RWPE1 (cell line): ENCODE measurements at regions not wholly inside any gene's neighbourhood (a gene's known extent, or its start where the extent isn't known, plus 50 kb on each side); places are given as distances from the start of the nearest gene placed in this dataset.

Source experiments
- CTCF ChIA-PET: fragments of 350-600 bp; sonication (Branson Sonifier 250); formaldehyde crosslinking; extraction: SDS; loops from one replicate; lab custom pipeline; 2021; lab: Yijun Ruan, JAX
- POLR2A ChIA-PET: fragments of 400-600 bp; formaldehyde crosslinking; extraction: SDS; loops from one replicate; lab custom pipeline; 2020; ENCODE audit warnings: antibody characterized with exemption; ENCODE audit not compliant: low non-redundant PET; lab: Yijun Ruan, JAX
- DNase-seq: peaks from one replicate; pipeline ENCODE4 v3.0.0; 2012; ENCODE audit warnings: low spot score
- H3K27ac ChIP-seq: fragments of 450-650 bp; 2 replicates; pipeline ENCODE4 v1.5.1; 2017
- TF ChIP-seq, protein P1 (sequence below): fragments of 450-650 bp; conservative IDR thresholded peaks from 2 replicates; pipeline ENCODE4 v1.5.1; 2017; ENCODE audit warnings: low read depth, mild to moderate bottlenecking

DNA sequence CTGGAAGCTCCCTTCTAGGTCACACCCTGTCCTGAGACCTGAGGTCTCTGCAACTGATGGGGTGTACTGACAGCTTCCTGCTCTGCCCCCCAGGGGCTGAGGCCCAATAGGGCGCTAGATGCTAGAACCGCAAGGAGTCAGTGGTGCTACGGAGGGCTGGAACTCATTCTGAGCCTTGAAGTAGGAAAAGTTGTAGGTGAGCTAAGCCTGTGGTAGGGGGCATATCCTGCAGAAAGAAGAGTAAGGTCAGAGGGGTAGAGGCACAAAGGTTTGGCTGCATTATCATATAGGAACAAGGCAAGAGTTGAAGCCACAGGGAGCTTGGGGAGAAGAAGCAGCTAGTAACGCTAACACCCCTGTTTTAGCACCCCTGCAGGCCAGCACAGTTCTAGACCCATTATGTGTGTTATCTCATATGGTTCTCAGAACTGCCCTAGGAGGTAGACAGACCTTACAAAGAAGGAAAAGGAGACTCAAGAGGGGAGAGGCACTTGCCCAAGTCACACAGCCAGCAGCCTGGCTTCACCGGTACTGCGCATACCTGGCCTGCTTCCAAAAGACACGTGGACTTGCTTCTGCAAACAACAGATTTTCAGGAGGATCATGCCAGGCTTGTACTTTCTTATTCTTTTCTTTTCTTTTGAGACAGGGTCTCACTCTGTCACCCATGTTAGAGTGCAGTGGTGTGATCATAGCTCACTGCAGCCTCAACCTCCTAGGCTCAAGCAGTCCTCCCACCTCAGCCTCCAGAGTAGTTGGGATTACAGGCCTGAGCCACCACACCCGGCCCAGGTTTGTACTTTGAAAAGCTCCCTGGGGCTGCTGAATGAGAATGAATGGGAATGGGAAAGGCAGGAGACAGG, 156.1 kb downstream of the MRPL14 start:
- ChIA-PET CTCF (interaction anchor here (0.7 to 0.8 kb wide), 2 partner anchors 51 to 69 kb away, joined by 3 to 4 read pairs; no protein-coding TSS in a partner anchor), POLR2A (no interaction called here)
- DNase-seq: no peak
- TF ChIP-seq, protein P1, sequence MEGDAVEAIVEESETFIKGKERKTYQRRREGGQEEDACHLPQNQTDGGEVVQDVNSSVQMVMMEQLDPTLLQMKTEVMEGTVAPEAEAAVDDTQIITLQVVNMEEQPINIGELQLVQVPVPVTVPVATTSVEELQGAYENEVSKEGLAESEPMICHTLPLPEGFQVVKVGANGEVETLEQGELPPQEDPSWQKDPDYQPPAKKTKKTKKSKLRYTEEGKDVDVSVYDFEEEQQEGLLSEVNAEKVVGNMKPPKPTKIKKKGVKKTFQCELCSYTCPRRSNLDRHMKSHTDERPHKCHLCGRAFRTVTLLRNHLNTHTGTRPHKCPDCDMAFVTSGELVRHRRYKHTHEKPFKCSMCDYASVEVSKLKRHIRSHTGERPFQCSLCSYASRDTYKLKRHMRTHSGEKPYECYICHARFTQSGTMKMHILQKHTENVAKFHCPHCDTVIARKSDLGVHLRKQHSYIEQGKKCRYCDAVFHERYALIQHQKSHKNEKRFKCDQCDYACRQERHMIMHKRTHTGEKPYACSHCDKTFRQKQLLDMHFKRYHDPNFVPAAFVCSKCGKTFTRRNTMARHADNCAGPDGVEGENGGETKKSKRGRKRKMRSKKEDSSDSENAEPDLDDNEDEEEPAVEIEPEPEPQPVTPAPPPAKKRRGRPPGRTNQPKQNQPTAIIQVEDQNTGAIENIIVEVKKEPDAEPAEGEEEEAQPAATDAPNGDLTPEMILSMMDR: no peak
- H3K27ac ChIP-seq: peak overlapping the region; percentile 97

DNA sequence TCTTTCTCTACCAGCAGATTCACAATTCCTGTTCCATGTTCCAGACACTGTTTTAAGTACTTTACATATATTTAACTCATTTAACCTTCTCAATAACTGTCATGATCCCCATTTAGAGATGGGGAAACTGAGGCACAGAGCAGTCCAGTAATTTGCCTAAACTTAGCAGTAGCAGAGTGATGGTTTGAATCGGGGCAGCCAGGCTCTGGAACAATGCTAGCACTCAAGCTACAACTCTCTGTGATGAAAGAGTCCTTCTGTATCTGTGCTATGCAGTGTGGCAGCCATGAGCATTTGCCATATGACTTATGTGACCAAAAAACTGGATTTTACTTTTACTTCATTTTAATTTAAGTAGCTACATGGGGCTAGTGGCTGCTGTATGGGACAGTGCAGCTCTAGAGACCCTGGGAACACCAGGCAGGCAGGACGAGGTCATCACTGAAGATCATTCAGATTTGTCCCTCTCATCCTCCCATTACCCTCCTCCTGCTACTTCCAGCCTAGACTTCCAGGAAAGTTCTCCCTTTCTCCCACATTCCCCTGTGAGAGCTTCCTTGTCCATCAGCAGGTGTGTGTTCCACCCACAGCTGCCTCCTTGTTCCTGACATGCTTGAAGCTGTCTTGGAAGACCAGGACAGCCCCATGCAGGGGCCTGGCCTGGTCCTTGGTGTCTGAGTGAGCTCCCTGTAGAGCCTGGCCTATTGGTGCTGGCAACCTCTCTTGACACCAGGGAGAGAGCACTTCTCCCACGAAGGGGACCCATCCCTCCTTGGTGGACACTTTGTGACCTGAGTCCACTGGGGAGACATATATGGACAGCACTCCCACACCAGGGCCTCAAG, 157.0 kb downstream of the MRPL14 start:
- TF ChIP-seq, protein P1: no peak
- POLR2A ChIA-PET: no interaction called here

DNA sequence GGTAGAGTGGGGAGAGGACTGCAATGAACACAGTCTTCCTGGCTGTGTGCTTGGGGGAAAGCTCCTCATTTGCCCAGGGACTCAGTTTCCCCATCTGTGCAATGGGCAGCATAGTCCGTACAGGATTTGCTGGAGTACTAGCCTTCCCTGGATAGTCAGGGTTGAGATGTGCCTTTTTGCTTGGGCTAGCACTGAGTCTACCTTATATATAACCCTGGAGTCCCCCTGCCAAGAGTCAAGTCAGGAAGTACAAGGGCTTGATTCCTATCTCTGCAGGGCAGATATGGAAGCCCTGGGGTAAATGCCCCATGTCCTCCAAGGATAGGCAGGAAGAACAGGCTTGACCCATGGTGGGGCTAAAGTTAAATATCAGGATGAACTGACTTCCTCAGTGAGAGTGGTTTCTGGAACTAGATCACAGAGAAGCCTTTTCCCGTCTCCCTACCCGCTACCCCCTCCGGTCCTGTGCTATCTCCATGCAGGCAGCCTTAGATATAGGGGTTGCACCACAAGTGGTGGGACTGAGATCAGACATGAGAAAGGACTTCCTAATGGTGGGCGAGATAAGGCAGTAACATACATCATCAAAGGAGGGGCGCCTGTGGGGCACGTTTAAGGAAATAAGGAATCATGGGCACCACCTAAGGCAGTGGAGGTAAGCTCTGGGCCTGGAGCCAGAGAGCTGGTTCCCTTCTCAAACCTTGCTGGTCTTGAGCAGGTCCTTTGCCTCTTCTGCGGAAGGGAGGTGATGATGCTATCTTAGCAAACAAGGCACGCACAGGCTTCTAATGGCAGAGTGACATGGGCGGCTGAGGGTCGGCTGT, 157.9 kb downstream of the MRPL14 start:
- TF ChIP-seq, protein P1: no peak
- no peak overlapping the region for H3K27ac ChIP-seq
- POLR2A ChIA-PET: no interaction called here
- CTCF ChIA-PET: no interaction called here
- no peak for DNase-seq

More for the DNA sequence above, 157.0 kb downstream of the MRPL14 start:
- CTCF ChIA-PET: interaction anchor here (0.7 kb wide), 1 partner anchor 70 kb away, joined by 4 read pairs; no protein-coding TSS in a partner anchor
- DNase-seq: no peak
- H3K27ac ChIP-seq: no peak overlapping the region

DNA sequence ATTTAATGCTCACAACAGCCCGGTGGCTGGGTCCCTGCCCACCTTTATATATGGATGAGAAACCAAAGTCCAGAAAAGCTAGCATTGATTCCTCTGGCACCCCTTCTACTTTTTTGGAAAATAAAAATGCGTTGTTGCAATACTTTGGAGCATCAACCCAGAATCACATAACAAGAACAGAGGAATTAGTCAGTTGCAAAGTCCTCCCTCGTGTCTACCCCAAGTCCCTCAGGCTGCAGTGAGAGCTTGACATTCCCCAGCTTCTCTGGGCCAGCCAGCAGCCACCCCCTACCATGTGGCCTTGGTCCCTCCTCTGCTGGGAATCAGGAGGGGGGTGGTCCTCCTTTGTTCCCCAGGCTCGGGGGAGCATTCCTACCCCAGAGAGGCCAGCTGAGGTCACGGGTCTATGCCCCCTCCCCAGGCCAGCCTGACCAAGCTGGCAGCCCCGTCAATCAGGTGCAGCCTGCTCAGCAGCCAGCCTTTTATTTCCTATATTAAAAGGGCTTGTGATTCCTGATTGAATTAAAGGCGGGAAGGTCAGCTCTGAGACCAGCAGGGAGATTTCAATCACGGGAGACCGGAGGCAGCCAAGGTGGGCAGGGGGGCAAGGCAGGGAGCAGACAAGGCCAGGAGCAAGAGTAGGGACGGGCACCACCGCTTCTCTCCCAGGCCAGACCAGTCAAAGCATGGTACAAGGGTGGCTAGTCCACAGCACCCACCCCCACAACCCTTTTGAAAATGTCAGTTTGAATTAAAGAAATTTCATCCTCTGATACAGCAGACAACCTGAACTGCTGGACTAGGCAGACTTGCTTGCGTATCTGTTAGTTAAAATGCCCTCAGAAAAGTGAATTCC, 158.9 kb downstream of the MRPL14 start:
- ChIA-PET CTCF (no interaction called here), POLR2A (interaction anchor here (0.6 kb wide), 1 partner anchor 19 kb away, joined by 3 read pairs; no protein-coding TSS in a partner anchor)
- TF ChIP-seq, protein P1: no peak
- 0 out of 2 replicates have a peak overlapping the region, but pooled peaks have one; percentile 6 for H3K27ac ChIP-seq
- DNase-seq: no peak

DNA sequence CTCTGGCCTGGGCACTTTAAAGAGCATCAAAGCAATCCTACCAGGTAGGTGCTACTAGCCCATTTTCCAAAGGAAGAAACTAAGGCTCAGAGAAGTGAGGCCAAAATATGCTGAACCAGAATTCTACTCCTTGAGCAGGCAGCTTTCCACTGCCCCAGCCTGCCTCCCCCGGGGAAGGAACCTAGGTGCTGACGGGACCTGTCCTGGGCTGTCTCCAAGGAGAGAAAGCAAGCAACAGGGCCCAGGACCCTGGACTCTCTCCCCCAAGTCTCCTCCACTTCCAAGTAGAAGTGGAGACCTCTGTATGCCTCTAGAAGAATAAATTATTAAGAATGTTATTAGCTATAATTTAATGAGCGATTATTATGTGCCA, 159.5 kb downstream of the MRPL14 start:
- ChIA-PET POLR2A (no interaction called here), CTCF (no interaction called here)
- TF ChIP-seq, protein P1: no peak
- no peak for DNase-seq
- no peak overlapping the region for H3K27ac ChIP-seq
